ENCODE measurements at regions not wholly inside any gene's neighbourhood (a gene's known extent, or its start where the extent isn't known, plus 50 kb on each side); places are given as distances from the start of the nearest gene placed in this dataset.
A peak's percentile ranks its signal among the peaks of the same experiment; 100 is the strongest.

GRCh38 chr15:39118510-39118909 is 462.4 kb upstream of the THBS1 start:
- no peak overlapping the region for H3K4me3 ChIP-seq
- H3K4me1 ChIP-seq: no peaks in the 10 kb centered on the region
- ATAC-seq (no peak), DNase-seq (no peak)
- H3K27me3 ChIP-seq (ENCODE audit: insufficient read depth in 3 of 3, low read length in 2 of 3): peaks cover 0 to 2% (median 0%) of the 10 kb centered on the region in 3 donors
- 25 to 48% (median 32%) methylated on average over 2 of the region's 2 CpGs for WGBS, 3 donors
- no peak for TF ChIP-seq CTCF (IDR thresholded peaks at IDR 0.05)
- peaks cover 6% of the 10 kb centered on the region for H3K9me3 ChIP-seq
- intact Hi-C loops (cut with DNase I): no loop called here
- no peaks in the 10 kb centered on the region for H3K36me3 ChIP-seq (ENCODE audit: insufficient read depth in 1 of 2, low read depth in 1 of 2)
- no peak overlapping the region for H3K27ac ChIP-seq

- H3K9me3 ChIP-seq: no peaks in the 10 kb centered on the region
- TF ChIP-seq CTCF (IDR thresholded peaks at IDR 0.05): no peak
- intact Hi-C loops (cut with DNase I): no loop called here
- no peak for DNase-seq
- WGBS, 3 donors: 28 to 33% (median 30%) methylated on average over 7 of the region's 7 CpGs
- H3K36me3 ChIP-seq (ENCODE audit: insufficient read depth in 1 of 2, low read depth in 1 of 2): no peaks in the 10 kb centered on the region
- ATAC-seq: no peak
- H3K4me3 ChIP-seq: no peak overlapping the region
- no peak overlapping the region for H3K27ac ChIP-seq
- no peaks in the 10 kb centered on the region for H3K27me3 ChIP-seq (ENCODE audit: insufficient read depth in 3 of 3, low read length in 2 of 3)
- H3K4me1 ChIP-seq: no peaks in the 10 kb centered on the region
Measured at GRCh38 chr15:39124155-39124552, 456.7 kb upstream of the THBS1 start.

- no peak overlapping the region for H3K4me3 ChIP-seq
- no peaks in the 10 kb centered on the region for H3K36me3 ChIP-seq (ENCODE audit: insufficient read depth in 1 of 2, low read depth in 1 of 2)
- no peak for TF ChIP-seq CTCF (IDR thresholded peaks at IDR 0.05)
- H3K4me1 ChIP-seq: no peaks in the 10 kb centered on the region
- H3K27ac ChIP-seq: no peak overlapping the region
- intact Hi-C loops (cut with DNase I): no loop called here
- no peaks in the 10 kb centered on the region for H3K27me3 ChIP-seq (ENCODE audit: insufficient read depth in 3 of 3, low read length in 2 of 3)
- WGBS, 3 donors: 30 to 39% (median 37%) methylated on average over 6 of the region's 6 CpGs
- H3K9me3 ChIP-seq: no peaks in the 10 kb centered on the region
- no peak for ATAC-seq
- DNase-seq: peak in 1 of 2 donors; percentile 19
Measured at GRCh38 chr15:39124553-39125171, 456.2 kb upstream of the THBS1 start.

DNA sequence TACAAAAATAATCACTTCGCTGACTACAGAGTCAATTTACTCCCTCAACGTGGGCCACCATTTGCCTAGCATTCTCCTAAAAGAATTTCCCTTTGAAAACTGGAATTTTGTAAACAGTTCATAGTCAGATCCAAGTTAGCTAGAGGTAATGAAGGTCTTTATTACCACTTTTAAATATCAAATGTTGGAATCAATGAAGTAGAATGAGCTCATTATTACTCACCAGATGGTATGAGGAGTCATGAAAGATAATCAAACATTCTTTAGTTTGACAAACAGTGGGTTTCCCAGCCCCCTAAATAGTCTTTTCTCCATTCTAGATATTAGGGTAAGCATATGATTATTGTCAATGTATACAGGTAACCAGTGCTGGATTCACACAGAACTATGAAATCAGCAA is 455.7 kb upstream of the THBS1 start:
- intact Hi-C loops (cut with DNase I): no loop called here
- H3K9me3 ChIP-seq: no peaks in the 10 kb centered on the region
- H3K27me3 ChIP-seq (ENCODE audit: insufficient read depth in 3 of 3, low read length in 2 of 3): no peaks in the 10 kb centered on the region
- H3K4me1 ChIP-seq: no peaks in the 10 kb centered on the region
- DNase-seq (no peak), ATAC-seq (no peak)
- 29 to 61% (median 38%) methylated on average over 2 of the region's 2 CpGs for WGBS, 3 donors
- no peak for TF ChIP-seq CTCF (IDR thresholded peaks at IDR 0.05)
- no peaks in the 10 kb centered on the region for H3K36me3 ChIP-seq (ENCODE audit: insufficient read depth in 1 of 2, low read depth in 1 of 2)
- no peak overlapping the region for H3K4me3 ChIP-seq
- no peak overlapping the region for H3K27ac ChIP-seq

- no peak overlapping the region for H3K4me3 ChIP-seq
- intact Hi-C loops (cut with DNase I): no loop called here
- no peaks in the 10 kb centered on the region for H3K9me3 ChIP-seq
- no peak for DNase-seq
- TF ChIP-seq CTCF (IDR thresholded peaks at IDR 0.05): no peak
- H3K36me3 ChIP-seq (ENCODE audit: insufficient read depth in 1 of 2, low read depth in 1 of 2): no peaks in the 10 kb centered on the region
- no peaks in the 10 kb centered on the region for H3K27me3 ChIP-seq (ENCODE audit: insufficient read depth in 3 of 3, low read length in 2 of 3)
- no peak overlapping the region for H3K27ac ChIP-seq
- H3K4me1 ChIP-seq: no peaks in the 10 kb centered on the region
- 61 to 63% (median 61%) methylated on average over 4 of the region's 4 CpGs for WGBS, 3 donors
- no peak for ATAC-seq
Measured at GRCh38 chr15:39125904-39126303, 455.0 kb upstream of the THBS1 start.
